WTC11 (cell line): ENCODE measurements at regions not wholly inside any gene's neighbourhood (a gene's known extent, or its start where the extent isn't known, plus 50 kb on each side); places are given as distances from the start of the nearest gene placed in this dataset.

Experiments used
- ATAC-seq: fragments of 200-7000 bp; cut with Tn5 transposase; 2 replicates; pipeline ENCODE4 v1.10.0; 2021; ENCODE audit warnings: mild to moderate bottlenecking, moderate library complexity
- CTCF ChIA-PET: fragments of 300-600 bp; sonication (Branson Sonifier 250); formaldehyde crosslinking; loops from one replicate; lab custom pipeline; 2021; ENCODE audit warnings: antibody characterized with exemption; lab: Charles Lee
- POLR2A ChIA-PET: fragments of 350-600 bp; sonication (Branson Sonifier 250); formaldehyde crosslinking; loops from one replicate; lab custom pipeline; 2021; ENCODE audit warnings: antibody characterized with exemption; lab: Charles Lee
- DNase-seq: peaks from one replicate; pipeline ENCODE4 v3.0.0; 2021; ENCODE audit warnings: low spot score
- H3K27ac Mint-ChIP-seq: 2 replicates; pipeline ENCODE4 v1.8.0; 2021; ENCODE audit warnings: mixed read lengths
- H3K27me3 Mint-ChIP-seq: 2 replicates; pipeline ENCODE4 v1.8.0; 2021; ENCODE audit warnings: low read depth, mild to moderate bottlenecking, moderate library complexity, mixed read lengths
- H3K36me3 Mint-ChIP-seq: 2 replicates; pipeline ENCODE4 v1.8.0; 2021; ENCODE audit warnings: mixed read lengths
- H3K4me1 Mint-ChIP-seq: 2 replicates; pipeline ENCODE4 v1.8.0; 2022; ENCODE audit warnings: mixed read lengths
- H3K4me3 Mint-ChIP-seq: 2 replicates; pipeline ENCODE4 v1.8.0; 2021; ENCODE audit warnings: mild to moderate bottlenecking, moderate library complexity, mixed read lengths
- H3K9me3 Mint-ChIP-seq: 2 replicates; pipeline ENCODE4 v1.8.0; 2021; ENCODE audit warnings: mixed read lengths
- AFF4 ChIP-seq: sonication (generic); formaldehyde crosslinking; IDR thresholded peaks from 2 replicates; pipeline ENCODE4 v1.8.1; 2023; ENCODE audit warnings: mild to moderate bottlenecking, missing genetic modification reagents, borderline replicate concordance
- AR ChIP-seq: fragments of 250-450 bp; sonication (Bioruptor Pico); IDR thresholded peaks from 2 replicates; pipeline ENCODE4 v1.9.0; 2021; ENCODE audit warnings: mild to moderate bottlenecking
- CREM ChIP-seq: sonication (generic); formaldehyde crosslinking; IDR thresholded peaks from 2 replicates; pipeline ENCODE4 v1.8.1; 2022; ENCODE audit warnings: mild to moderate bottlenecking, missing genetic modification reagents, moderate library complexity
- CTCF ChIP-seq: fragments of 200-600 bp; IDR thresholded peaks from 2 replicates; pipeline ENCODE4 v1.8.0; 2022; ENCODE audit warnings: antibody characterized with exemption
- E2F1 ChIP-seq: sonication (generic); formaldehyde crosslinking; IDR thresholded peaks from 2 replicates; pipeline ENCODE4 v1.8.0; 2022; ENCODE audit warnings: mild to moderate bottlenecking, missing genetic modification reagents
- FOXK1 ChIP-seq: sonication (generic); formaldehyde crosslinking; IDR thresholded peaks from 2 replicates; pipeline ENCODE4 v1.8.0; 2022; ENCODE audit warnings: mild to moderate bottlenecking, moderate library complexity, missing genetic modification reagents
- GTF2I ChIP-seq: fragments of 250-450 bp; sonication (Bioruptor Pico); conservative IDR thresholded peaks from 2 replicates; pipeline ENCODE4 v1.4.0; 2021; ENCODE audit warnings: mild to moderate bottlenecking
- MYBL2 ChIP-seq: sonication (generic); formaldehyde crosslinking; IDR thresholded peaks from 2 replicates; pipeline ENCODE4 v1.8.1; 2023; ENCODE audit warnings: mild to moderate bottlenecking, moderate library complexity, missing genetic modification reagents
- RORB ChIP-seq: fragments of 250-450 bp; sonication (Bioruptor Pico); IDR thresholded peaks from 2 replicates; pipeline ENCODE4 v1.9.0; 2021; ENCODE audit warnings: mild to moderate bottlenecking
- SMAD4 ChIP-seq: sonication (generic); formaldehyde crosslinking; IDR thresholded peaks from 2 replicates; pipeline ENCODE4 v1.8.0; 2022; ENCODE audit warnings: mild to moderate bottlenecking, missing genetic modification reagents
- SP1 ChIP-seq: sonication (generic); formaldehyde crosslinking; conservative IDR thresholded peaks from 2 replicates; pipeline ENCODE4 v1.8.1; 2022; ENCODE audit warnings: missing genetic modification reagents
- STAT6 ChIP-seq: sonication (generic); formaldehyde crosslinking; conservative IDR thresholded peaks from 2 replicates; pipeline ENCODE4 v1.8.1; 2023; ENCODE audit warnings: mild to moderate bottlenecking, low read depth, missing genetic modification reagents, moderate library complexity
- TEAD1 ChIP-seq: sonication (generic); formaldehyde crosslinking; IDR thresholded peaks from 2 replicates; pipeline ENCODE4 v1.8.0; 2022; ENCODE audit warnings: mild to moderate bottlenecking, missing genetic modification reagents
- TEAD4 ChIP-seq: sonication (generic); formaldehyde crosslinking; IDR thresholded peaks from 2 replicates; pipeline ENCODE4 v1.8.0; 2022; ENCODE audit warnings: mild to moderate bottlenecking, missing genetic modification reagents
- USF1 ChIP-seq: sonication (generic); formaldehyde crosslinking; IDR thresholded peaks from 2 replicates; pipeline ENCODE4 v1.8.0; 2022; ENCODE audit warnings: mild to moderate bottlenecking, missing genetic modification reagents
- ZNF263 ChIP-seq: sonication (generic); formaldehyde crosslinking; IDR thresholded peaks from 2 replicates; pipeline ENCODE4 v1.8.1; 2022; ENCODE audit warnings: low read depth, mild to moderate bottlenecking, moderate library complexity, missing genetic modification reagents
- ZNF425 ChIP-seq: fragments of 250-450 bp; sonication (Bioruptor Pico); conservative IDR thresholded peaks from 2 replicates; pipeline ENCODE4 v1.9.0; 2021; ENCODE audit warnings: mild to moderate bottlenecking

- Mint-ChIP-seq H3K4me1 (peaks cover 41% of the 10 kb centered on the region), H3K27ac (no peak overlapping the region), H3K4me3 (peak overlapping the region; percentile 49), H3K36me3 (no peaks in the 10 kb centered on the region), H3K27me3 (peaks cover 20% of the 10 kb centered on the region), H3K9me3 (no peaks in the 10 kb centered on the region)
- ATAC-seq (no peak), DNase-seq (no peak)
- ChIA-PET POLR2A (no interaction called here), CTCF (interaction anchor here (1.2 to 4.1 kb wide), 6 partner anchors 12 to 231 kb away, joined by 3 to 43 read pairs (median 10); partner anchors contain the start of gene TFAP2C)
- no peak for TF ChIP-seq ZNF263 (CRISPR knock-in tag)
- no peak for TF ChIP-seq TEAD4
- TF ChIP-seq ZNF425 (CRISPR knock-in tag): no peak
- TF ChIP-seq STAT6: no peak
- TF ChIP-seq RORB (CRISPR knock-in tag): no peak
- TF ChIP-seq AR (CRISPR knock-in tag): no peak
- no peak for TF ChIP-seq E2F1 (CRISPR knock-in tag)
- TF ChIP-seq USF1: no peak
- no peak for TF ChIP-seq SP1
- TF ChIP-seq CTCF: no peak
- no peak for TF ChIP-seq FOXK1 (CRISPR knock-in tag)
Observed at GRCh38 chr20:56860413-56860812, 231.3 kb downstream of the TFAP2C start.

GRCh38 chr20:56861590-56861989 is 232.5 kb downstream of the TFAP2C start:
- Mint-ChIP-seq H3K9me3 (no peaks in the 10 kb centered on the region), H3K36me3 (no peaks in the 10 kb centered on the region), H3K4me1 (peaks cover 41% of the 10 kb centered on the region), H3K27ac (no peak overlapping the region), H3K4me3 (no peak overlapping the region), H3K27me3 (peaks cover 20% of the 10 kb centered on the region)
- no peak for DNase-seq
- POLR2A ChIA-PET: no interaction called here
- CTCF ChIA-PET: interaction anchor here (1.0 to 4.1 kb wide), 2 partner anchors 17 to 112 kb away, joined by 5 to 43 read pairs; no protein-coding TSS in a partner anchor
- ATAC-seq: peak; percentile 31
- no peak for TF ChIP-seq AFF4 (CRISPR knock-in tag)
- no peak for TF ChIP-seq SMAD4
- TF ChIP-seq AR (CRISPR knock-in tag): no peak
- TF ChIP-seq CREM (CRISPR knock-in tag): no peak
- no peak for TF ChIP-seq TEAD1 (CRISPR knock-in tag)
- TF ChIP-seq GTF2I: no peak
- TF ChIP-seq MYBL2 (CRISPR knock-in tag): no peak
